ENCODE measurements at regions not wholly inside any gene's neighbourhood (a gene's known extent, or its start where the extent isn't known, plus 50 kb on each side); places are given as distances from the start of the nearest gene placed in this dataset.

DNA sequence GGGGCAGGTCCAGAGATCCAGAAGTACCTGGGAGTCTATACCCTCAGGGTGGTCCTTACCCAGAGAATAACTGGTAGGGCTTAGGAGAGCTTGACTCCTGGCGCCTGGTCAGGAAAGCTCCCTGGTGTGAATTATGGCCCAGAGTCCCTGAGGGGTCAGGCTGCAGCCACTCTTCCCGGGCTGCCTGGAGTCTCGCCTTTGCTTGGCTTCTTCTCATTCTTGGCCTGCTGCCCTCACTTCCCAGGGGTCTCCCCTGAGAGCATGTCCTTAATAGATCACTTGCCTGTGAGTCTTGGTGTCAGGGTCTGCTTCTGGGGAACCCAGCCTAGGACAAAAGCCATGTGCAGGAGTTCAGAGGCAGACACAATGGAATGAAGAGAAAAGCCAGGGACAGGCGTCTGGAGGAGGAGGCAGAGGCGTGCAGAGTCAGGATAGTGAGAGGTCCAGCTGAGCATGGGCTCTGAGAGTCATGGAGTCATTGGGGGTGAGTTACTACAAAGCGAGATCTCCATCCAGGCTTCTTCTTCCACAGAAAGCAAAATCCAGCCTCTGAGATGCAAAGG is 212.3 kb downstream of the TFAP2C start:
- no peak for DNase-seq

DNA sequence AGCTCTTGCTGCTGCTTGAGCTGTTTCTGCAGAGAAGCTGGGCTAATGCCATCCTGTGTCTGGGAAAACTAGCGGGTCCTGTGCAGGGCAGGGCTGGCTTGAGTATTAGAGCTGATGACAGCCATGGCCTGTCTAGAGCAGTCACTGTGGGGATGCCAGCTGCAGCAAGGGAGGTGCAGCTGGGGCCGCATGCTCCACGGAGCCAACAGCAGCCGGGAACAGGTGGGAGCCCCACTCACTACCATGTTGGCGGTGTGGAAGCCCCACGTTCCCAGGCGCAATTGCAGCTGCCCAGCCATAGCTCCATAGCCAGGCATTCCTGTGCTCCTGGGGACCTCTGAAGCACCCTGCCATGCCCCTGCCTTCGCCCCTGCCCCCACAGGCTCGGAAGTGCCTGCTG is 212.9 kb downstream of the TFAP2C start:
- no peak for DNase-seq

DNA sequence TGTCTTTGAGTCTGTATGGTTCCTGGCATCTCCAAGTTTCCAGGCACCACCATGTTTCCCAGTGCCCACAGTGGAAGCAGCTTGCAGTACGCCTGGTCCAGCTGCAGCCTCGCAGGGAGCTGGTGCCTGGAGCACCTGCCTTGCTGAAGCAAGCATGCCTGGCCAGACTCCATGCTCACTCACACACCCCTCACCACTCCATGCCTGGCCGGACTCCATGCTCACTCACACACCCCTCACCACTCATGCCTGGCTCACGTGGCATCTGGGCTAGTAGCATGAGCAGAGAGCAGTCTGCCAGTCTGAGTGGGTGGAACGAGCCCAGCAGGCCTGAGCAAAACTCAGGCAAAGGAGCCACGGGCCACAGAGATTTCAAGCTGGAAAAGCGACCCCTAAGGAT is 214.3 kb downstream of the TFAP2C start:
- DNase-seq = no peak

DNA sequence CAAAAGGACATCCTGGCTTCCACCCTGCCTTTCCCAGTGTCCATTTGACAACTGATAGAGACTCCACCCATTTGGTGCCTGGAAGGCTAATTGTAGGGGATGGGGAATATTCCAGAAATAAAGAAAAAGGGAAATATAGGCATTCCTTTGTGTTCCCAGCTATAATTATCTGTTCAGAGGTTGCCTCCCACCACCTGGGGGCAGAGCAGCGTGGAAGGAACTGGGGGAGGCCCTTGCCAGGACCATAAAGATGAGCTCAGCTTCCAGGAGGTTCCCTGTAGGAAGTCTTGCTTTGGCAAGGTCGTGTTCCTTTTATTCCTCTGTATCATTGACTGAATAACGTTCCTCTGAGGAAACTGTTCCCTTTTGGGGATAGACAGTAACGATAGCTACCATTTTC is 214.7 kb downstream of the TFAP2C start:
- no peak for DNase-seq

DNA sequence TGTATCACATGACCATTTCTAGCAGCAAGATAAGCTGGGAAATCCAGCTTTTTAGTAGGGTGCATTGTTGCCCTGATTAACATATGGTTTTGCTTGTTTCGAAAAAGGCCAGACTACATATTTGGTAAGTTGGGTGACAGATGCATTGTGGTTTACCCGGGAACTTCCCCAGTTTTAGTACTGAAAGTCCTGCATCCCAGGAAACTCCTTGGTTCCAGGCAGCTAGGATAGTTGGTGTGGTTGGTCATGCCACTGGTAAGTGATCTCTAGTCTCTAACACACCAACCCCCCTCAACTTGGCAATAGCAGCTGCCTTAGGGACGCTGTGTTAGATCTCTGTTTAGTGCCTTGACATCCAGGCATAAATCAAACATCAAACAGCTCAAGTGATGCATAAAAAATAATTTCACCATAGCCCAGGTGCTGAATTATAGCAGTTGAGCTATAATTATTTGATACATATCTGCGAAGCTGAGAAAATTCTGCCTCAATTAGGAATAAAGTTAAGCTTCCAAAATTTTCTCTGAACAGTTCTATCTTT is 216.5 kb downstream of the TFAP2C start:
- no peak for DNase-seq

DNA sequence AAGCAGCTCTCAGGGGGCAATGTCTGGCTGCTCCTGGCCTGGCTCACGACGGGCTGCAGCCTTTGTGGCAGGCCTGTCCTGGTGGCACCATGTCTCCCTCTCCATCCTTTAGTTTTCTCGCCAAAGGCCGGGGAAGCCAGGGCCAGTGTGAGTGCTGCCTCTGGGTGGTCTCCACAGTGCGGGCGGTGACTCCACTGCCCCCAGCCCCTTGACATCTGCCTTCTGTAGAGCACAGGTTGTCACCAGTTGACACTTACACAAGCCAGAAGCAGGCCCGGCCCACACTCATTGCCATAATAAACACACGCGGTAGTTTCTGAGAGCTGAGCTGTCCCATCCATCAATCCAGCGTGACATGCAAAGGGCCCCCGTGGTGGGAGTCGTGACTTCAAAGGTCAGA is 219.5 kb downstream of the TFAP2C start:
- no peak for DNase-seq

DNA sequence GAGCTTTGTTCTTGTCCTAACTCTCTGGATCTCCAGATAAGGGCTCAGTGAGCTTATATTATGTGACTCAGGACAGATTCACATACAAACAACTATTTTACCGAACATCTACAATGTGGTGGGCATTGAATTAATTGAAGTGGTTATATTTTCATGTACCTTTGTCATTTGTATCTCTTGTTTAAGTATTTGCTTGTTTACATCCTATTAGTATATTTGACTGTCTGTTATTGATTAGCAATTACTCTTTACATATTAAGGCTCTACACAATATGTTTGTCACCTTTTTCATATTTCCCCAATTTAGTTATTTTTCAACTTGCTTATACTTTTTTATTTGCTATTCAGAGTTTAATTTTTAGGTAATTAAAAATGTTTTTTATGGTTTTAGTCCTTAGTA is 222.4 kb downstream of the TFAP2C start:
- no peak for DNase-seq

DNA sequence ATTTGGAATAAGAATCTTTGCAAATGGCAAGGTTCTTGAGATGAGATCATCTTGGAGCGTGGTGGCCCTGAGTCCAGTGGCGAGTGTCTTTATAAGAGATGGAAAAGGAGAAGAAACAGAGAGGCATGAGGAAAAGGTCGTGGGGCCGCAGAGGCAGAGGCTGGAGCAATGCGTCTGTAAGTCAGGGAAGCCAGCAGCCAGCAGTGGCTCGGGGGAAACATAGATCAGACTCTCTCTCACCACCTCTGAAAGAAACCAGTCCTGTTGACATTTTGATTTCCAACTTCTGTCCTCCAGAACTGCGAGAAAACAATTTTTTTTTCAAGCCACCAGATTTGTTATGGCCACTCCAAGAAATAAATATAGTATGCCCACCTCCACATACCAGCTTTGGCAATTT is 226.6 kb downstream of the TFAP2C start:
- DNase-seq = no peak

DNA sequence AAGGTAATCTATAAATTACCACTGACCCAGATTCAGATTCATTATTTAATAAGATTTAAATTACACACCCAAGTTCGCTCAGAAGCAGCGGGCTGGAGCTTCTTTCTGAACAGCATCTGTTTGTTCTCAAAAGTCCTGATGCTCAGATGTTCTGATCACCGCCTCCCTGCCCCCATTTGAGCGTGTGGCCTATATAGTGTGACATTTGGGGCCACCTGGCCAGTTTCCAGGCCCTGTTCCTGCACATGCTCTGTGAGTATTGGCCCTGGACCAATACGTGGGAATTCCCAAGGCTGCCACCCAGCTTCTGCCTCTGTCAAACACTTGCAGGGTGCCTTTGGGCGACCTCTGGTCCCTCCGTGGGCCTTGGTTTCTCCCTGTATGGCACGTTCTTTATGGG is 228.8 kb downstream of the TFAP2C start:
- no peak for DNase-seq

DNA sequence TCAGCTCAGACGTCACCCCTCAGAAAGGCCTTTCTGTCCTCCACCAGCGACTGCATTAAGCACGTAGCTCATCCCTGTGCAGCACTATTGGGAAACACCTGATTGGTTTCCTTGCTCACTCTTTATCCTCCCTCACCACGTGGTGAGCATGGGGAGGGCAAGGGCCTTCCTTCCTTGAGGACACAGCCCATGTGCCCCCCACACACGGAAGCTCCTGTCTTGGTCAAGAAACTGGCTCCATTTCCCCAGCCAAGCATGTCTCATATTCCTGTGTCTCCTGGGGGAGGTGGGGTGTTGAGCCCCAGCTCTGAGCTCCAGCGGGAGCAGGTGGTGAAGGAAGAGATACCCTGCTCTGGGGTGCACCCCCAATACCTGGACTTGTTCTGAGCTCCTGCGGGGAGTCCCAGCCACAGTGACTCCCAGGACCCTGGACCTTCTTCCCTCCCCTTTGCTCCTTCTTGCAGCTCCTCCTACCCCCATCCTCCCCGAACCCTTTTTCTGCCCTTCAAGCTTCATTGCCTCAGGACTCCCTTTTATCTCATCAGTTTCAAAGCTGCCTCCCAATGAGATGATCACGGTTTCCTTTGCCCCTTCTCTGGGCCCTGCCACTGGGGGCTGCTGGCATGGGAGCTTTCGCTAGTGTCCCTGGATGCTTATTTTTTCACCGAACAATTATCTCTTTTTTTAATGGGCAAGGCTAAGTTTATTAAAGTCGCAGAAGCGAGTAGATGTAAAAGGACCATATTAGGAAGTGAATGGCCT is 230.1 kb downstream of the TFAP2C start:
- DNase-seq = no peak

DNA sequence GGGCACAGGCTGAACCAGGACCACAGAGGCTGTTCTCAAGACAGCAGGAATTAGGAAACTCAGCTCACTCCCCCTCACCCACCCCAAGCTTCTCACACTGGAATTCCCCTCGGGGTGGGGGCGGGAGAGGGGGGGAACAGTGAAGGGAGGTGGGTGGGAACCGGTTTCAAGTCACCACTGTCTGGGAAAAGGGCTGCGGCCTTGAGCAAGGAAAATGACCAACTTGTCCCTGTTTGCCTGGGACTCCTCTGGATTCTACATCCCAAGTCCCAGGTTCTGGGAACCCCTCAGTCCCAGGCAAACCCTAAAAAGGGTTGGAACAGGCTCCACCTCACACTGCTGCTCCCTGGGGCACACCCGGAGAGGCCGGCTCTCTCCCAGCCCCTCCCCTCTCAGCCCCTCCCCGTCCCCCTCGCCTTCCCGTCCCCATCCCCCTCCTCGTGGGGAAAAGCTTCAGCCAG is 230.7 kb downstream of the TFAP2C start:
- peak; percentile 94 for DNase-seq

DNA sequence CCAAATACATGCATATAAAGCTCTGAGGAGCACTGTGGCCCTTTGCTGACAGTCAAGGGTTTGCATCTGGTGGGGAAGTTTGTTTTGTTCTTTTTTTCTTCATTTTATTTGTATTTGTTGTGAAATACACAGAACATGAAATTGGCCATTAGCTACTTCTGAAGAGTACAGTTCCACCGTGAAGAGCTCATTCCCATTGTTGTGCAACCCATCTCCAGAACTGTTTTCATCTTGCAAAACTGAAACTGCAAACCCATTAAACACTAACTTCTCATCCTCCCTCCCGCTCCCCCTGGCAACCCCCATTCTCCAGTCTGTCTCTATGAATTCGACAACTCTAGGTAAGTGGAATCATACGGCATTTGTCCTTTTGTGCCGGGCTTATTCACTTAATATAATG is 231.3 kb downstream of the TFAP2C start:
- DNase-seq = no peak

DNA sequence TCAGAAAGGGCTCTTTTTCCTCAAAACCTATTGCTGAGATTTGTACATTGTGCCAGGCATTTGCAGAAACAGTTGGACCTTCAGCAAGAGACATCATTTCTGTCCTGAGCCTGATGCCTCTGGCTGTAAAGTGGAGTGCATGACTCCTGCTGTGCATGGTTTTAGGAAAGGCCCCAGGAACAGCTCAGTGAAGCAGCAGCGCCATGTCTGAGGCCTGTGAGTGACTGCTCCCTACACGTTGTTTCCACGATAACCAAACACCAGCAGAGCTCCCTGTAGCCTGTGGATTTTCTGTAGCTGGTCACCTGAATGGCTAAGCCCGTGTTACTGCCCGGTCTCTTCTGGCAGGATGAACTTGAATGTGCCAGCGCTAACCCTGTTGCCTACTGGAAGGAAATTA is 232.5 kb downstream of the TFAP2C start:
- DNase-seq = peak; percentile 74

DNA sequence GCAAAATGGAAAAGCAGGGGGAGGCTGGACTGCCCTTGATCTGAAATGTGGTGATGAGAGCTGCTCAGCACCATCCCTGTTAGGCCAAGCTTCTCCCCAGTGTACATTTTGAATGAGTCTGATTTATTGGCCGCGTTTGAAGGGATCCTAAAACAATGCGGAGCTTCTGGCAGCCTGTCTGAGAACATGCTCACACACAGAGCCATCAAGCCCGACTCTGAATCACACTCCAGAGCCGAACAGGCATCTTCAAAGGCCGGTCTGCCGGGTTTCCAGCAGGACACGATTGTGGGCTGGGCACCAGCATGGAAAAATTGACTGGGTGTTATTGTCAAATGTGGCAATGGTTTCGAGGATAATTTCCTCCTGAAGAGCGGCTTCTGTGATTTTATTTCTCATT is 235.9 kb downstream of the TFAP2C start:
- DNase-seq = peak; percentile 66

DNA sequence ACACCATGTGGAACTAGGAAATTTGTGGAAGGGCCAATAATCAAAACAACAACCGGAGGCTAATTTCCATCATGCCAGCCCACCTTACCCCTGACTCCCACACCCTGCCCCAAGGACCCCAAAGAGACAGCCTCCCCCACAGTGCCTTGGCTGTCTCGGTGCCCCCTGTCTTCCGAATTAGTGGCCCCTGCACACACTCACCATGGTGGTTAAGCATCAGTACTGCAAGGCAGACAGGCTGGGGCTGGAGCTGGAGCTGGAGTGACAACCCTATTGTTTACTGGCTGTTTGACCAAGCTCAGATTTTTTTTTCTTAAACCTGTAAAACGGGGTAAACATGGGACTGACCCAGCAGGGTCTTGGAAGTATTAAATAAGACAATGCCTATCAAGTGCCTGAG is 238.0 kb downstream of the TFAP2C start:
- no peak for DNase-seq

DNA sequence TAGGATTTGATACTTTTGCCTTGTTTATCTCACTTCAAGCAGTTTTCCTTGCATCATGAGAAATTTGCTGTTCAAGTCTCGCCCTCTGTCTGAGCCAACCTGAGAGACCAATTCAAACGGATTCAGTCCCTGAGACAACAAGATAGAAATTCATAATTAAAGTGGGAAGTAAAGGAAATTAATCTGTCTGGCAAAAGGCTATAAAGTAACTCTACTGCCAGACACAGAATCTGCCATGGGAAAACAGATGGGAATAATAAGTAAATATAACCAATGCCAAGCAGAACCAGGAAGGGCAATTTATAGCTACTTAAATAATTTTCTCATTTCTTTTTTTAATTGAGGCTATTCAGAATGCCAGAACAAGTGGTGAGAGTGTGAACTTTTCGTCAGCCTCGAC is 239.6 kb downstream of the TFAP2C start:
- DNase-seq = no peak

DNA sequence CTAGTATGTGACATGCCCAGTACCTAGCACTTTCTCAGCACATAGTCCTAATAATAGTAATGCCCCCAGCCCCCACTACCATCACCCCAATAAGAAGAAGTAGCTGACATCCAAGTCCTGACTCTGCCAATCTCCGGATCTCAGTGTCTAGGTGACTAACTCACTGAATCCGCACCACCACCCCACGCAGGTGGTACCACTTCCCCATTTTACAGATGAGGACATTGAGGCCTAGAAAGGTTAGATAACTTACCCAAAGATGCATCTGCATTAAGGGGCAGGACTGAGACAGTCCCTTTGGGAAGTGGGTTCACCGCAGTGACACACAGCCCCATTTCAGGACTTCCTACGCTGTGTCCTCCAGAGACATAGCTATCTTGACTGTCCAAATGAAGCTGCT is 241.2 kb downstream of the TFAP2C start:
- DNase-seq = no peak

DNA sequence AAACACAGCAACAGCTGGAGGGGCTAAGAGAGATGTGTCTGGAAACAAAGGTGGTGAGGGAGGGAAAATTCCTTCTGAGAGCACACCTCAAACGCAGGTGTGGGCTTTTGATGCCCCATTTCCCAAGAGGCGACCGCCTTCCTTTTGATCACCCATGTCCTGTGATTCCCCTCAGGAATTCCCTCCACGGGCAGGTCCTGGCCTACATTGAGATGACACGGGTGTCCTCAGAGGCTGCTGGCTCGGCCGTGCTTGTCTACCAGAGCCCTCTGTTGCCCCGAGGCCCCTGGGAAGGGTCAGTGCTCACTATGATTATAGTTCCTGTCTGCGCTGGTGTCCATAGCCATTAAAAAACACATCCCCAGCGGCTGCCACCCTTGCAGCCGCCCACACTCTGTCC is 242.6 kb downstream of the TFAP2C start:
- no peak for DNase-seq

DNA sequence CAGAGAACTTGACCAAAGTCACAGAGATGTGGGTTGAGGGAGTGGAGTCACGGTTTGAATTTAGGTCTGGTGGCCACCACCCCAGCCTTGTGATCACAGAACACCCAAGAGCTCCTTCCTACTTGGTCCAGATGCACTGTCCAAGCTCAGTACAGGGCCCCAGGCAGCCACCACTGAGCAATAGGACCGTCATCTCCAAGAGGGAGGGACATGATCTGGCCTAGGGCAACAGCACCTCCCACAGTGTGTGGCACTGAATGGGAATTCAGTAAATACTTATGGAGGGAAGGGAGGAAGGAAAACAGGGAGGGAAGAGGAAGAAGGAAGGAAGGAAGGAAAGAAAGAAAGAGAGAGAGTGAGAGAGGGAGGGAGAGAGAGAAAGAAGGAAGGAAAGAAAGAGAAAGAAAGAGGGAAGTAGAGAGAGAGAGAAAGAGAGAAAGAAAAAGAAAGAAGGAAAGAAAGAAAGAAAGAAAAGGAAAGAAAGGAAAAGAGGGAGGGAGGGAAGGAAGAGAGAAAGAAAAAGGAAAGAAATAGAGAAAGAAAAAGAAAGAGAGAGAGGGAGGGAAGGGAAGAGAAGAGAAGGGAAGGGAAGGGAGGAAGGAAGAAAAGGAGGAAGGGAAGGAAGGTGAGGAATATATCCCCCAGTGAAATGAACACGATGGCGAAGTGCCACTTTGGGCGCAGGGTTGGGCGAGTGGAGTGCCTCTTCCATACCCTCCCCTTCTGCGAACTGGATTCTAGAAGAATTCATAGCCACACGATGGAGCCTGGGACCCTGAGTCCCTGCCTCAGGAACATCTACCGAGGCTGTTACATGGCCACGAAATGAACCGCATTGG is 243.7 kb downstream of the TFAP2C start:
- no peak for DNase-seq

DNA sequence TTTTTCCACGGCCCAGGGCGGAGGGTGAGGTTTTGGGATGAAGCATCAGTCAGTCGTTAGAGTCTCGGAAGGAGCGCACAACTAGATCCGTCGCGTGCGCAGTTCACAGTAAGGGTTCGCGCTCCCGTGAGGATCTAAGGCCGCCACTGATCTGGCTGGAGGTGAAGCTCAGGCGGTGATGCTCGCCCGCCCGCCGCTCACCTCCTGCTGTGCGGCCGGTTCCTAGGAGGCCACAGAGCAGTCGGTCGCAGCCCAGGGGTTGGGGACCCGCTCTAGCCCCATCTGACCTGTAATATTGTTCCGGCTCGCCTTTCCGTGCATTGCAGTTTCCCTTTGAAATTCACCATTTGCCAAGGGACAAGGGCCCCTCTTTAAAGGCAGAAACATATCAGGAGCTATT is 244.7 kb downstream of the TFAP2C start:
- no peak for DNase-seq

DNA sequence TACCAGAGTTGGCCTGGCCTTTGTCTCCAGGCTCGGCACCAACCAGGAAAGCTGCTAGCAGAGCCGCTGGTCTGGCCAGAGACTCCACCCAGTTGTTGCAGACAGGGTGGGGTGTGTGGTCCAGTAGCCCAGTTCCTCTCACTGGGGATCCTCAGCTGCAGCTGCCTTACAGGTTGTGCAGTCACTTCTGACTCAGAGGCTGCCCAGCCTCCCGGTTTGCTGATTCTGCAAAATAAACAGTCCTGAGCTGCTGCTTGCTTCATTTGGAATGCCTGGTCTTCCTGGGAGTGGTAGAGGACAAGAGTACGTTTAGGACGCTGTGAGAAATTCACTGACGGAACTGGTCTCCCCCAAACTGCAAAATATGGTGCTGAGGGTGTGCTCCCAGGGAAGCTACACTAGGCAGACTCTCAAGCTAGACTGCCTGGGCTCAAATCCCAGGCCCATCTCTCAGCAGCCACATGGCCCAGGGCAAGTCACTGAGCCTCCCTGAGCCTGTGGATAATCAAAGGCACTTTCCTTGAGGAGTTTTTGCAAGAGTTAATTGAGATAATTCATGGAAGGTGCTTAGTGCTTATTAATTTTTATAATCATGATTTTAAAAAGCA is 246.1 kb downstream of the TFAP2C start:
- peak; percentile 98 for DNase-seq

DNA sequence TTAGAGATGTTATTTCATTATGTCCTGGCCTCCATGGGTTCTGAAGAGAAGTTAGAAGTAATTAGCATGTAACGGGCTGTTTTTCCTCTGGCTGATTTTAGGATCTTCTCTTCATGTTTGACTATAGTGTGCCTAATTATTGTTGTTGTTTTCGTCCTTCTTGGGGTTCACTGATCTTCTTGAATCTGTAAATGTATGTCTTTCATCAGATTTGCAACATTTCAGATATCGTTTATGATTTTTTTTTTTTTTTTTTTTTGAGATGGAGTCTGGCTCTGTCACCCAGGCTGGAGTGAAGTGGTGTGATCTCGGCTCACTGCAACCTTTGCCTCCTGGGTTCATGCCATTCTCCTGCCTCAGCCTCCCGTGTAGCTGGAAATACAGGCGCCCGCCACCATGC is 246.7 kb downstream of the TFAP2C start:
- no peak for DNase-seq

DNA sequence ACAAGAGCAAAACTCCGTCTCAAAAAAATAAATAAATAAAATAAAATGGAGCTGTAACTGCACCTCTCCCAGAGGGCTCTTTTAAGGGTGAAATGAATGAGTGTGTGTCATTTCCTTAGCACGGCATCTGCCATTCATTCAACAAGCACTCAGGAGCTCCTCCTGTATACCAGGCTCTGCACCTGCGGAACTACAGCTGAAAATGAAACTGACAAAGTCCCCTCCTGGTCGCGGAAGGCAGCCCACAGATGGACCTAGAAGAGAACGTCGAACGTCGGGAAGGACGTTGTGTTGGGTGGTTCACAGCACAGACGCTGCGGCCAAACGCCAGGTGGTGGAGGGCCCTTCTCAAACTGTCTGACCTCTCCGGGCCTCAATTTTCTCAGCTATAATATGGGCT is 256.4 kb downstream of the TFAP2C start:
- no peak for DNase-seq

Data from islet precursor cell (in vitro differentiated cells).